GM23338 (cell line): ENCODE measurements at regions not wholly inside any gene's neighbourhood (a gene's known extent, or its start where the extent isn't known, plus 50 kb on each side); places are given as distances from the start of the nearest gene placed in this dataset.

Experiments used
- ATAC-seq: fragments of 200-7000 bp; cut with Tn5 transposase; 3 replicates; pipeline ENCODE4 v1.9.1; 2020
- DNase-seq: peaks from one replicate; pipeline ENCODE4 v3.0.0-alpha.2; 2015; ENCODE audit warnings: low spot score
- H2AFZ ChIP-seq: fragments of 200-600 bp; sonication (generic); 2 replicates; pipeline ENCODE4 v1.8.0; 2016; ENCODE audit warnings: antibody characterized with exemption, mild to moderate bottlenecking, moderate library complexity
- H3F3A ChIP-seq: fragments of 200-600 bp; sonication (generic); replicated peaks from 2 replicates; pipeline ENCODE4 v1.8.0; 2017; ENCODE audit warnings: antibody characterized with exemption, mixed run types, low read depth
- H3K27ac ChIP-seq: fragments of 200-600 bp; sonication (generic); 2 replicates; pipeline ENCODE4 v1.6.1; 2016; ENCODE audit warnings: low read depth
- H3K27me3 ChIP-seq: fragments of 200-600 bp; sonication (generic); 2 replicates; pipeline ENCODE4 v1.8.0; 2016; ENCODE audit warnings: mild to moderate bottlenecking, mixed run types, moderate library complexity; ENCODE audit not compliant: insufficient read depth
- H3K36me3 ChIP-seq: fragments of 200-600 bp; sonication (generic); 2 replicates; pipeline ENCODE4 v1.8.0; 2016; ENCODE audit warnings: mild to moderate bottlenecking; ENCODE audit not compliant: insufficient read depth
- H3K4me1 ChIP-seq: fragments of 200-600 bp; sonication (generic); 2 replicates; pipeline ENCODE4 v1.8.0; 2016; ENCODE audit warnings: mild to moderate bottlenecking, moderate library complexity; ENCODE audit not compliant: insufficient read depth
- H3K4me2 ChIP-seq: fragments of 200-600 bp; sonication (generic); 2 replicates; pipeline ENCODE4 v1.7.1; 2017; ENCODE audit warnings: mixed run types
- H3K4me3 ChIP-seq: fragments of 200-600 bp; sonication (generic); 2 replicates; pipeline ENCODE4 v1.6.1; 2016; ENCODE audit warnings: mixed run types
- H3K79me2 ChIP-seq: fragments of 200-600 bp; sonication (generic); replicated peaks from 2 replicates; pipeline ENCODE4 v1.8.0; 2017; ENCODE audit warnings: mild to moderate bottlenecking; ENCODE audit not compliant: insufficient read depth
- H3K9me2 ChIP-seq: fragments of 200-600 bp; sonication (generic); 2 replicates; pipeline ENCODE4 v1.8.0; 2017; ENCODE audit not compliant: insufficient read depth
- H4K20me1 ChIP-seq: fragments of 200-600 bp; sonication (generic); replicated peaks from 2 replicates; pipeline ENCODE4 v1.8.0; 2017; ENCODE audit warnings: mild to moderate bottlenecking; ENCODE audit not compliant: insufficient read depth
- H3K27ac Mint-ChIP-seq: 2 replicates; pipeline ENCODE4 v1.8.0; 2020; ENCODE audit warnings: inconsistent platforms, mild to moderate bottlenecking, moderate library complexity, mixed read lengths
- H3K27me3 Mint-ChIP-seq: 3 replicates; pipeline ENCODE4 v1.8.0; 2022; ENCODE audit warnings: low read depth, mild to moderate bottlenecking, moderate library complexity, mixed read lengths, inconsistent platforms; ENCODE audit not compliant: insufficient read depth, poor library complexity
- H3K36me3 Mint-ChIP-seq: 3 replicates; pipeline ENCODE4 v1.8.0; 2021; ENCODE audit warnings: low read depth, mild to moderate bottlenecking, inconsistent platforms, moderate library complexity, mixed read lengths
- H3K4me1 Mint-ChIP-seq: 3 replicates; pipeline ENCODE4 v1.8.0; 2020; ENCODE audit warnings: mild to moderate bottlenecking, inconsistent platforms, mixed read lengths
- H3K4me3 Mint-ChIP-seq: 3 replicates; pipeline ENCODE4 v1.8.0; 2021; ENCODE audit warnings: moderate library complexity, mild to moderate bottlenecking, inconsistent platforms, mixed read lengths
- H3K9me3 Mint-ChIP-seq: 3 replicates; pipeline ENCODE4 v1.8.0; 2020; ENCODE audit warnings: moderate library complexity, mild to moderate bottlenecking, inconsistent platforms, mixed read lengths
- CREB1 ChIP-seq: fragments of 250-450 bp; sonication (Bioruptor Pico); IDR thresholded peaks from 2 replicates; pipeline ENCODE4 v1.5.0; 2020; ENCODE audit warnings: low read depth, mild to moderate bottlenecking, moderate library complexity
- EZH2 ChIP-seq: fragments of 200-600 bp; sonication (generic); IDR thresholded peaks from one replicate; pipeline ENCODE4 v1.8.0; 2017; ENCODE audit warnings: antibody characterized with exemption, mild to moderate bottlenecking, low read depth; ENCODE audit not compliant: unreplicated experiment
- EZH2phosphoT487 ChIP-seq: fragments of 200-600 bp; sonication (generic); IDR thresholded peaks from one replicate; pipeline ENCODE4 v1.8.1; 2018; ENCODE audit warnings: antibody characterized with exemption; ENCODE audit not compliant: unreplicated experiment
- JUNB ChIP-seq: IDR thresholded peaks from one replicate; pipeline ENCODE4 v1.6.1; 2016; ENCODE audit warnings: antibody characterized with exemption; ENCODE audit not compliant: unreplicated experiment
- NANOG ChIP-seq: IDR thresholded peaks from 2 replicates; pipeline ENCODE4 v1.6.1; 2016; ENCODE audit warnings: antibody characterized with exemption, borderline replicate concordance
- POLR2AphosphoS5 ChIP-seq: IDR thresholded peaks from 2 replicates; pipeline ENCODE4 v1.6.1; 2016; ENCODE audit warnings: antibody characterized with exemption, low read depth
- STAT1 ChIP-seq: IDR thresholded peaks from one replicate; pipeline ENCODE4 v1.6.1; 2016; ENCODE audit warnings: antibody characterized with exemption; ENCODE audit not compliant: unreplicated experiment
- ZNF114 ChIP-seq: fragments of 250-450 bp; sonication (Bioruptor Pico); IDR thresholded peaks from 2 replicates; pipeline ENCODE4 v1.5.0; 2020; ENCODE audit warnings: mild to moderate bottlenecking, moderate library complexity
- ZNF331 ChIP-seq: fragments of 250-450 bp; sonication (Bioruptor Pico); IDR thresholded peaks from 2 replicates; pipeline ENCODE4 v1.5.0; 2020; ENCODE audit warnings: low read depth, mild to moderate bottlenecking, moderate library complexity
- TF ChIP-seq, protein P1 (sequence below): fragments of 250-450 bp; sonication (Bioruptor Pico); IDR thresholded peaks from 2 replicates; pipeline ENCODE4 v1.5.0; 2020; ENCODE audit warnings: mild to moderate bottlenecking, moderate library complexity
- TF ChIP-seq, protein P2 (sequence below): IDR thresholded peaks from one replicate; pipeline ENCODE4 v1.6.1; 2018; ENCODE audit warnings: antibody characterized with exemption; ENCODE audit not compliant: unreplicated experiment
- TF ChIP-seq, protein P3 (sequence below), 2 experiments: fragments of 200-600 bp in 1 of 2; sonication (generic) in 1 of 2; conservative IDR thresholded peaks; 2 replicates each; pipeline versions ENCODE4 v1.5.1 to v1.6.1; 2016 to 2017; ENCODE audit warnings: antibody characterized with exemption in 2 of 2, low read depth in 2 of 2, mild to moderate bottlenecking in 2 of 2, moderate library complexity in 1 of 2
- TF ChIP-seq, protein P4 (sequence below): IDR thresholded peaks from 2 replicates; pipeline ENCODE4 v1.6.1; 2016; ENCODE audit warnings: antibody characterized with exemption

DNA sequence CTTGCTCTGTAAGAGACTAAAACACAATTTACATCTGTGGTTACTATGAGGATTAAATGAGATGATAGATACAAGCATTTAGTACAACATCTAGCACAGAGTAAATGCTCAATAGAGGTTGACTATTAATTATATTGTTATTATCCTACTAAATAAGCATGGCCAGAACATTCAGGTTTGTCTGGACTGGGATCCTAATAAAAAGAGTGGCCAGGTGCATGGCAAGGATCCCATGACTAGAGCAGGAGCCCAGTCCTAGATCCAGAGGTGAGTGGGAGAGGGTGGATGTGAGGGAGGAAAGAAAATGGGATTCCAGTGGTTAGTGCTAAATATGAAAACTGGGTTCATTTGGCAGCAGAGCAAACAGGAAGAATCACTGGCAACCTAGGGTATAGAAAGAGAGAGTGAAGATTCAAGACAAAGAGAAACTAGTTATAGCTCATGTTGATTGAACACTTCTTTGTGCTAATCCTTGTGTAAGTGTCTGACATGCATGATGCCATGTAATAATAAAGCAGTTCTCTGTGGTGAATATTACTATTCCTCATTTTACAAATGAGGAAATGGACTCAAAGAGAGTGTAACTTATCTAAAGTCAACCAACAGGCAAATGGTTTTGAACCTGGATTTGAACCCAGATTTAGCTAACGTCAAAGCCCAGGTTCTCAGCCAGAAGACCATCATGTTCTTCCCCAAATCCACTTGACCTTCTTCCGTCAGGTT is 71.1 kb upstream of the FGGY start:
- no peaks in the 10 kb centered on the region for H4K20me1 ChIP-seq
- H3K4me1 Mint-ChIP-seq, result peaks cover 10% of the 10 kb centered on the region
- no peak overlapping the region for H3K27ac Mint-ChIP-seq
- no peak overlapping the region for H3K4me3 ChIP-seq
- H3K27me3 ChIP-seq, result no peaks in the 10 kb centered on the region
- no peak overlapping the region for H3K4me2 ChIP-seq
- no peak overlapping the region for H3K4me3 Mint-ChIP-seq
- H3K36me3 ChIP-seq, result no peaks in the 10 kb centered on the region
- H3K79me2 ChIP-seq, result no peaks in the 10 kb centered on the region
- H3K27ac ChIP-seq, result no peak overlapping the region
- H3K9me2 ChIP-seq, result peaks cover 26% of the 10 kb centered on the region
- no peak overlapping the region for H2AFZ ChIP-seq
- no peaks in the 10 kb centered on the region for H3K36me3 Mint-ChIP-seq
- DNase-seq (no peak), ATAC-seq (no peak)
- no peak for TF ChIP-seq CREB1 (CRISPR knock-in tag)
- TF ChIP-seq POLR2AphosphoS5, result no peak
- TF ChIP-seq, protein P1, sequence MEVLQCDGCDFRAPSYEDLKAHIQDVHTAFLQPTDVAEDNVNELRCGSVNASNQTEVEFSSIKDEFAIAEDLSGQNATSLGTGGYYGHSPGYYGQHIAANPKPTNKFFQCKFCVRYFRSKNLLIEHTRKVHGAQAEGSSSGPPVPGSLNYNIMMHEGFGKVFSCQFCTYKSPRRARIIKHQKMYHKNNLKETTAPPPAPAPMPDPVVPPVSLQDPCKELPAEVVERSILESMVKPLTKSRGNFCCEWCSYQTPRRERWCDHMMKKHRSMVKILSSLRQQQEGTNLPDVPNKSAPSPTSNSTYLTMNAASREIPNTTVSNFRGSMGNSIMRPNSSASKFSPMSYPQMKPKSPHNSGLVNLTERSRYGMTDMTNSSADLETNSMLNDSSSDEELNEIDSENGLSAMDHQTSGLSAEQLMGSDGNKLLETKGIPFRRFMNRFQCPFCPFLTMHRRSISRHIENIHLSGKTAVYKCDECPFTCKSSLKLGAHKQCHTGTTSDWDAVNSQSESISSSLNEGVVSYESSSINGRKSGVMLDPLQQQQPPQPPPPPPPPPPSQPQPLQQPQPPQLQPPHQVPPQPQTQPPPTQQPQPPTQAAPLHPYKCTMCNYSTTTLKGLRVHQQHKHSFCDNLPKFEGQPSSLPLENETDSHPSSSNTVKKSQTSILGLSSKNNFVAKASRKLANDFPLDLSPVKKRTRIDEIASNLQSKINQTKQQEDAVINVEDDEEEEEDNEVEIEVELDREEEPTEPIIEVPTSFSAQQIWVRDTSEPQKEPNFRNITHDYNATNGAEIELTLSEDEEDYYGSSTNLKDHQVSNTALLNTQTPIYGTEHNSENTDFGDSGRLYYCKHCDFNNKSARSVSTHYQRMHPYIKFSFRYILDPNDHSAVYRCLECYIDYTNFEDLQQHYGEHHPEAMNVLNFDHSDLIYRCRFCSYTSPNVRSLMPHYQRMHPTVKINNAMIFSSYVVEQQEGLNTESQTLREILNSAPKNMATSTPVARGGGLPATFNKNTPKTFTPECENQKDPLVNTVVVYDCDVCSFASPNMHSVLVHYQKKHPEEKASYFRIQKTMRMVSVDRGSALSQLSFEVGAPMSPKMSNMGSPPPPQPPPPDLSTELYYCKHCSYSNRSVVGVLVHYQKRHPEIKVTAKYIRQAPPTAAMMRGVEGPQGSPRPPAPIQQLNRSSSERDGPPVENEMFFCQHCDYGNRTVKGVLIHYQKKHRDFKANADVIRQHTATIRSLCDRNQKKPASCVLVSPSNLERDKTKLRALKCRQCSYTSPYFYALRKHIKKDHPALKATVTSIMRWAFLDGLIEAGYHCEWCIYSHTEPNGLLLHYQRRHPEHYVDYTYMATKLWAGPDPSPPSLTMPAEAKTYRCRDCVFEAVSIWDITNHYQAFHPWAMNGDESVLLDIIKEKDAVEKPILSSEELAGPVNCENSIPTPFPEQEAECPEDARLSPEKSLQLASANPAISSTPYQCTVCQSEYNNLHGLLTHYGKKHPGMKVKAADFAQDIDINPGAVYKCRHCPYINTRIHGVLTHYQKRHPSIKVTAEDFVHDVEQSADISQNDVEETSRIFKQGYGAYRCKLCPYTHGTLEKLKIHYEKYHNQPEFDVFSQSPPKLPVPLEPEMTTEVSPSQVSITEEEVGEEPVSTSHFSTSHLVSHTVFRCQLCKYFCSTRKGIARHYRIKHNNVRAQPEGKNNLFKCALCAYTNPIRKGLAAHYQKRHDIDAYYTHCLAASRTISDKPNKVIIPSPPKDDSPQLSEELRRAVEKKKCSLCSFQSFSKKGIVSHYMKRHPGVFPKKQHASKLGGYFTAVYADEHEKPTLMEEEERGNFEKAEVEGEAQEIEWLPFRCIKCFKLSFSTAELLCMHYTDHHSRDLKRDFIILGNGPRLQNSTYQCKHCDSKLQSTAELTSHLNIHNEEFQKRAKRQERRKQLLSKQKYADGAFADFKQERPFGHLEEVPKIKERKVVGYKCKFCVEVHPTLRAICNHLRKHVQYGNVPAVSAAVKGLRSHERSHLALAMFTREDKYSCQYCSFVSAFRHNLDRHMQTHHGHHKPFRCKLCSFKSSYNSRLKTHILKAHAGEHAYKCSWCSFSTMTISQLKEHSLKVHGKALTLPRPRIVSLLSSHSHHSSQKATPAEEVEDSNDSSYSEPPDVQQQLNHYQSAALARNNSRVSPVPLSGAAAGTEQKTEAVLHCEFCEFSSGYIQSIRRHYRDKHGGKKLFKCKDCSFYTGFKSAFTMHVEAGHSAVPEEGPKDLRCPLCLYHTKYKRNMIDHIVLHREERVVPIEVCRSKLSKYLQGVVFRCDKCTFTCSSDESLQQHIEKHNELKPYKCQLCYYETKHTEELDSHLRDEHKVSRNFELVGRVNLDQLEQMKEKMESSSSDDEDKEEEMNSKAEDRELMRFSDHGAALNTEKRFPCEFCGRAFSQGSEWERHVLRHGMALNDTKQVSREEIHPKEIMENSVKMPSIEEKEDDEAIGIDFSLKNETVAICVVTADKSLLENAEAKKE (CRISPR knock-in tag), result no peak
- TF ChIP-seq STAT1, result no peak
- TF ChIP-seq, protein P2, sequence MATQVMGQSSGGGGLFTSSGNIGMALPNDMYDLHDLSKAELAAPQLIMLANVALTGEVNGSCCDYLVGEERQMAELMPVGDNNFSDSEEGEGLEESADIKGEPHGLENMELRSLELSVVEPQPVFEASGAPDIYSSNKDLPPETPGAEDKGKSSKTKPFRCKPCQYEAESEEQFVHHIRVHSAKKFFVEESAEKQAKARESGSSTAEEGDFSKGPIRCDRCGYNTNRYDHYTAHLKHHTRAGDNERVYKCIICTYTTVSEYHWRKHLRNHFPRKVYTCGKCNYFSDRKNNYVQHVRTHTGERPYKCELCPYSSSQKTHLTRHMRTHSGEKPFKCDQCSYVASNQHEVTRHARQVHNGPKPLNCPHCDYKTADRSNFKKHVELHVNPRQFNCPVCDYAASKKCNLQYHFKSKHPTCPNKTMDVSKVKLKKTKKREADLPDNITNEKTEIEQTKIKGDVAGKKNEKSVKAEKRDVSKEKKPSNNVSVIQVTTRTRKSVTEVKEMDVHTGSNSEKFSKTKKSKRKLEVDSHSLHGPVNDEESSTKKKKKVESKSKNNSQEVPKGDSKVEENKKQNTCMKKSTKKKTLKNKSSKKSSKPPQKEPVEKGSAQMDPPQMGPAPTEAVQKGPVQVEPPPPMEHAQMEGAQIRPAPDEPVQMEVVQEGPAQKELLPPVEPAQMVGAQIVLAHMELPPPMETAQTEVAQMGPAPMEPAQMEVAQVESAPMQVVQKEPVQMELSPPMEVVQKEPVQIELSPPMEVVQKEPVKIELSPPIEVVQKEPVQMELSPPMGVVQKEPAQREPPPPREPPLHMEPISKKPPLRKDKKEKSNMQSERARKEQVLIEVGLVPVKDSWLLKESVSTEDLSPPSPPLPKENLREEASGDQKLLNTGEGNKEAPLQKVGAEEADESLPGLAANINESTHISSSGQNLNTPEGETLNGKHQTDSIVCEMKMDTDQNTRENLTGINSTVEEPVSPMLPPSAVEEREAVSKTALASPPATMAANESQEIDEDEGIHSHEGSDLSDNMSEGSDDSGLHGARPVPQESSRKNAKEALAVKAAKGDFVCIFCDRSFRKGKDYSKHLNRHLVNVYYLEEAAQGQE, result no peak
- TF ChIP-seq JUNB, result no peak
- TF ChIP-seq, protein P3, sequence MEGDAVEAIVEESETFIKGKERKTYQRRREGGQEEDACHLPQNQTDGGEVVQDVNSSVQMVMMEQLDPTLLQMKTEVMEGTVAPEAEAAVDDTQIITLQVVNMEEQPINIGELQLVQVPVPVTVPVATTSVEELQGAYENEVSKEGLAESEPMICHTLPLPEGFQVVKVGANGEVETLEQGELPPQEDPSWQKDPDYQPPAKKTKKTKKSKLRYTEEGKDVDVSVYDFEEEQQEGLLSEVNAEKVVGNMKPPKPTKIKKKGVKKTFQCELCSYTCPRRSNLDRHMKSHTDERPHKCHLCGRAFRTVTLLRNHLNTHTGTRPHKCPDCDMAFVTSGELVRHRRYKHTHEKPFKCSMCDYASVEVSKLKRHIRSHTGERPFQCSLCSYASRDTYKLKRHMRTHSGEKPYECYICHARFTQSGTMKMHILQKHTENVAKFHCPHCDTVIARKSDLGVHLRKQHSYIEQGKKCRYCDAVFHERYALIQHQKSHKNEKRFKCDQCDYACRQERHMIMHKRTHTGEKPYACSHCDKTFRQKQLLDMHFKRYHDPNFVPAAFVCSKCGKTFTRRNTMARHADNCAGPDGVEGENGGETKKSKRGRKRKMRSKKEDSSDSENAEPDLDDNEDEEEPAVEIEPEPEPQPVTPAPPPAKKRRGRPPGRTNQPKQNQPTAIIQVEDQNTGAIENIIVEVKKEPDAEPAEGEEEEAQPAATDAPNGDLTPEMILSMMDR (conservative IDR thresholded peaks at IDR 0.05; ENCODE audit: low read depth in 2 of 2), result no peak
- TF ChIP-seq, protein P4, sequence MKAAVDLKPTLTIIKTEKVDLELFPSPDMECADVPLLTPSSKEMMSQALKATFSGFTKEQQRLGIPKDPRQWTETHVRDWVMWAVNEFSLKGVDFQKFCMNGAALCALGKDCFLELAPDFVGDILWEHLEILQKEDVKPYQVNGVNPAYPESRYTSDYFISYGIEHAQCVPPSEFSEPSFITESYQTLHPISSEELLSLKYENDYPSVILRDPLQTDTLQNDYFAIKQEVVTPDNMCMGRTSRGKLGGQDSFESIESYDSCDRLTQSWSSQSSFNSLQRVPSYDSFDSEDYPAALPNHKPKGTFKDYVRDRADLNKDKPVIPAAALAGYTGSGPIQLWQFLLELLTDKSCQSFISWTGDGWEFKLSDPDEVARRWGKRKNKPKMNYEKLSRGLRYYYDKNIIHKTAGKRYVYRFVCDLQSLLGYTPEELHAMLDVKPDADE, result no peak
- no peak for TF ChIP-seq EZH2phosphoT487
- TF ChIP-seq EZH2, result no peak
- no peak for TF ChIP-seq ZNF114 (CRISPR knock-in tag)
- no peak for TF ChIP-seq ZNF331
- TF ChIP-seq NANOG, result no peak
- H3K9me3 Mint-ChIP-seq, result no peaks in the 10 kb centered on the region
- H3K4me1 ChIP-seq, result no peaks in the 10 kb centered on the region
- no peaks in the 10 kb centered on the region for H3F3A ChIP-seq
- no peaks in the 10 kb centered on the region for H3K27me3 Mint-ChIP-seq
